GM21390 (cell line): ENCODE measurements at regions not wholly inside any gene's neighbourhood (a gene's known extent, or its start where the extent isn't known, plus 50 kb on each side); places are given as distances from the start of the nearest gene placed in this dataset.
"Not testable (repeated sequence)": the region's sequence is repeated elsewhere in the genome, so short reads cannot be mapped to it uniquely, and the experiment has no call there.

ENCODE experiments used
- ATAC-seq: cut with Tn5 transposase; IDR thresholded peaks from one replicate; pipeline ENCODE4 v1.9.1; 2021; ENCODE audit not compliant: unreplicated experiment

GRCh38 chr7:106747804-106748203 lies 86.8 kb upstream of the CCDC71L start:
- no peak for ATAC-seq

- no peak for ATAC-seq
Measured at GRCh38 chr7:106749165-106749564, 88.2 kb upstream of the CCDC71L start.

- no peak for ATAC-seq
Measured at GRCh38 chr7:106750773-106751172, 89.8 kb upstream of the CCDC71L start.

GRCh38 chr7:106752367-106752766 lies 91.4 kb upstream of the CCDC71L start:
- ATAC-seq = no peak

- ATAC-seq = not testable (repeated sequence)
Measured at GRCh38 chr7:106755024-106755423, 94.1 kb upstream of the CCDC71L start.

GRCh38 chr7:106755641-106756040 lies 94.7 kb upstream of the CCDC71L start:
- ATAC-seq = no peak

- ATAC-seq = no peak
Measured at GRCh38 chr7:106756071-106756470, 95.1 kb upstream of the CCDC71L start.

GRCh38 chr7:106756884-106757283 lies 95.9 kb upstream of the CCDC71L start:
- ATAC-seq = no peak

GRCh38 chr7:106757846-106758245 lies 96.9 kb upstream of the CCDC71L start:
- no peak for ATAC-seq

GRCh38 chr7:106762845-106763244 lies 101.9 kb upstream of the CCDC71L start:
- ATAC-seq = not testable (repeated sequence)

- ATAC-seq = no peak
Measured at GRCh38 chr7:106763717-106764116, 101.4 kb upstream of the PIK3CG start.

GRCh38 chr7:106765727-106766355 lies 99.2 kb upstream of the PIK3CG start:
- ATAC-seq = no peak

GRCh38 chr7:106766551-106766950 lies 98.5 kb upstream of the PIK3CG start:
- ATAC-seq = no peak

GRCh38 chr7:106767078-106767477 lies 98.0 kb upstream of the PIK3CG start:
- no peak for ATAC-seq

GRCh38 chr7:106767498-106768323 lies 97.4 kb upstream of the PIK3CG start:
- ATAC-seq = peak; percentile 60

GRCh38 chr7:106768324-106768751 lies 96.7 kb upstream of the PIK3CG start:
- peak; percentile 70 for ATAC-seq

- ATAC-seq = no peak
Measured at GRCh38 chr7:106770191-106770590, 94.9 kb upstream of the PIK3CG start.

GRCh38 chr7:106772655-106773108 lies 92.4 kb upstream of the PIK3CG start:
- no peak for ATAC-seq

- no peak for ATAC-seq
Measured at GRCh38 chr7:106773228-106773627, 91.9 kb upstream of the PIK3CG start.

GRCh38 chr7:106773721-106774120 lies 91.4 kb upstream of the PIK3CG start:
- ATAC-seq = no peak

GRCh38 chr7:106774213-106774767 lies 90.8 kb upstream of the PIK3CG start:
- ATAC-seq = no peak
